NB4 (cell line): ENCODE measurements at regions not wholly inside any gene's neighbourhood (a gene's known extent, or its start where the extent isn't known, plus 50 kb on each side); places are given as distances from the start of the nearest gene placed in this dataset.

Source experiments
- POLR2A ChIP-seq: IDR thresholded peaks from 2 replicates; pipeline ENCODE4 v1.6.1; 2011; ENCODE audit warnings: mild to moderate bottlenecking; ENCODE audit not compliant: insufficient read length; ENCODE audit errors: extremely low read depth
- TF ChIP-seq, protein P1 (sequence below): IDR thresholded peaks from one replicate; pipeline ENCODE4 v1.5.1; 2012; ENCODE audit warnings: low read depth, low read length

DNA sequence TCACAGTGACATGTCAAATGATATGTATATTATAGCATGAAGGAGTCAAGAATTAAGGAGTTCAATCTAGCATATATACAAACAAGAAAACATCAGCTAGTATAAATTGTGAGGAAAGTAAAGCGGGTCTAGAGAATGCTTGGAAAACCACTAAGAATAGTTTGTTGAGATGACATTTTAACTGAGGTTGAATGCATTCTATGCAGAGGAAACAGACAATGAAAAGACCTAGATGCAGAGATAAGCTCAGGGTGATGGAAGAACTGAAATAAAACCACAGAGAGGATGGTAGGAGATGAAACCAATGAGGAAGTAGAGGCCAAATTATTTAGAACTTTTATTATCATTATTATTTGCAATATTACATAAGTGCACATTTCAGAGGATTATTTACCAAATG, 803.6 kb upstream of the FANCL start:
- TF ChIP-seq, protein P1, sequence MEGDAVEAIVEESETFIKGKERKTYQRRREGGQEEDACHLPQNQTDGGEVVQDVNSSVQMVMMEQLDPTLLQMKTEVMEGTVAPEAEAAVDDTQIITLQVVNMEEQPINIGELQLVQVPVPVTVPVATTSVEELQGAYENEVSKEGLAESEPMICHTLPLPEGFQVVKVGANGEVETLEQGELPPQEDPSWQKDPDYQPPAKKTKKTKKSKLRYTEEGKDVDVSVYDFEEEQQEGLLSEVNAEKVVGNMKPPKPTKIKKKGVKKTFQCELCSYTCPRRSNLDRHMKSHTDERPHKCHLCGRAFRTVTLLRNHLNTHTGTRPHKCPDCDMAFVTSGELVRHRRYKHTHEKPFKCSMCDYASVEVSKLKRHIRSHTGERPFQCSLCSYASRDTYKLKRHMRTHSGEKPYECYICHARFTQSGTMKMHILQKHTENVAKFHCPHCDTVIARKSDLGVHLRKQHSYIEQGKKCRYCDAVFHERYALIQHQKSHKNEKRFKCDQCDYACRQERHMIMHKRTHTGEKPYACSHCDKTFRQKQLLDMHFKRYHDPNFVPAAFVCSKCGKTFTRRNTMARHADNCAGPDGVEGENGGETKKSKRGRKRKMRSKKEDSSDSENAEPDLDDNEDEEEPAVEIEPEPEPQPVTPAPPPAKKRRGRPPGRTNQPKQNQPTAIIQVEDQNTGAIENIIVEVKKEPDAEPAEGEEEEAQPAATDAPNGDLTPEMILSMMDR: no peak
- TF ChIP-seq POLR2A: no peak
